ENCODE measurements at regions not wholly inside any gene's neighbourhood (a gene's known extent, or its start where the extent isn't known, plus 50 kb on each side); places are given as distances from the start of the nearest gene placed in this dataset.

DNA sequence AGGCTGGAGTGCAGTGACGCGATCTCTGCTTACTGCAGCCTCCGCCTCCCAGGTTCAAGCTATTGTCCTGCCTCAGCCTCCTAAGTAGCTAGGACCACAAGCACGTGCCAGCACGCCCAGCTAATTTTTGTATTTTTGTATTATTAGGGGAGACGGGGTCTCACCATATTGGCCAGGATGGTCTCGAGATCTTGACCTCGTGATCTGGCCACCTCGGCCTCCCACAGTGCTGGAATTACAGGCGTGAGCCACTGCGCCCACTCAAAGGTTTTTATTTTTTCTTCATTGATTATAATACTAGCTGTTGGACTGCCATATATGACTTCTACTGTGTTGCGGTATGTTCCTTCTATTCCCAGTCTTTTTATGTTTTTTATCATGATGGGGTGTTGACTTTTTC, 569.7 kb upstream of the SLITRK6 start:
- no peaks in the 10 kb centered on the region for H3K27me3 ChIP-seq
- H3K36me3 ChIP-seq: no peaks in the 10 kb centered on the region
- H3K4me3 ChIP-seq: no peak overlapping the region
- no peak for DNase-seq (ENCODE audit: low read depth in 1 of 2, low spot score in 1 of 2)
- no peak overlapping the region for H3K27ac ChIP-seq
- no peaks in the 10 kb centered on the region for H3K9me3 ChIP-seq (ENCODE audit: low read depth)
- H3K4me1 ChIP-seq (ENCODE audit: low read depth): no peaks in the 10 kb centered on the region
- TF ChIP-seq, protein P1, sequence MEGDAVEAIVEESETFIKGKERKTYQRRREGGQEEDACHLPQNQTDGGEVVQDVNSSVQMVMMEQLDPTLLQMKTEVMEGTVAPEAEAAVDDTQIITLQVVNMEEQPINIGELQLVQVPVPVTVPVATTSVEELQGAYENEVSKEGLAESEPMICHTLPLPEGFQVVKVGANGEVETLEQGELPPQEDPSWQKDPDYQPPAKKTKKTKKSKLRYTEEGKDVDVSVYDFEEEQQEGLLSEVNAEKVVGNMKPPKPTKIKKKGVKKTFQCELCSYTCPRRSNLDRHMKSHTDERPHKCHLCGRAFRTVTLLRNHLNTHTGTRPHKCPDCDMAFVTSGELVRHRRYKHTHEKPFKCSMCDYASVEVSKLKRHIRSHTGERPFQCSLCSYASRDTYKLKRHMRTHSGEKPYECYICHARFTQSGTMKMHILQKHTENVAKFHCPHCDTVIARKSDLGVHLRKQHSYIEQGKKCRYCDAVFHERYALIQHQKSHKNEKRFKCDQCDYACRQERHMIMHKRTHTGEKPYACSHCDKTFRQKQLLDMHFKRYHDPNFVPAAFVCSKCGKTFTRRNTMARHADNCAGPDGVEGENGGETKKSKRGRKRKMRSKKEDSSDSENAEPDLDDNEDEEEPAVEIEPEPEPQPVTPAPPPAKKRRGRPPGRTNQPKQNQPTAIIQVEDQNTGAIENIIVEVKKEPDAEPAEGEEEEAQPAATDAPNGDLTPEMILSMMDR (IDR thresholded peaks at IDR 0.05; ENCODE audit: low read depth, low read length): no peak

DNA sequence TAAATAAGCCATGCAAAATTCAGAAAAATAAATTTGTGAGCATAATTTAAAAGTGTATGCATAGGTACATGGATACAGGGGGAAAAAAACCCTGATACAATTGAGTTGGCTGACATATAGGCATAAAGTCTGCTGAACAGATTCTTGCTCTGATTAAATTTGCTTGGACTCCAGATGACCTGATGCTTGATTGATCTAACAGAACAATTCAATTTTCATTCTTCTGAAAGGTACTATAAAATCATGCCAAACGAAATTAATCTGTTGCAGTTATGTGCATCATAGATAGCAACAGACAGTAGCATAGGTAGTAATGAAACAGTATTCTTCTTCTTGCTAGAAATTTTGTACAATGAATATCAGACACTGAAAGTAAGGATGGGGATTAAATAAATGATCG, 578.2 kb upstream of the SLITRK6 start:
- Histone ChIP-seq H3K4me1 (ENCODE audit: low read depth) (no peaks in the 10 kb centered on the region), H3K36me3 (no peaks in the 10 kb centered on the region), H3K9me3 (ENCODE audit: low read depth) (no peaks in the 10 kb centered on the region), H3K27me3 (no peaks in the 10 kb centered on the region), H3K4me3 (no peak overlapping the region), H3K27ac (no peak overlapping the region)
- TF ChIP-seq, protein P1 (IDR thresholded peaks at IDR 0.05; ENCODE audit: low read depth, low read length): no peak
- DNase-seq (ENCODE audit: low read depth in 1 of 2, low spot score in 1 of 2): no peak

DNA sequence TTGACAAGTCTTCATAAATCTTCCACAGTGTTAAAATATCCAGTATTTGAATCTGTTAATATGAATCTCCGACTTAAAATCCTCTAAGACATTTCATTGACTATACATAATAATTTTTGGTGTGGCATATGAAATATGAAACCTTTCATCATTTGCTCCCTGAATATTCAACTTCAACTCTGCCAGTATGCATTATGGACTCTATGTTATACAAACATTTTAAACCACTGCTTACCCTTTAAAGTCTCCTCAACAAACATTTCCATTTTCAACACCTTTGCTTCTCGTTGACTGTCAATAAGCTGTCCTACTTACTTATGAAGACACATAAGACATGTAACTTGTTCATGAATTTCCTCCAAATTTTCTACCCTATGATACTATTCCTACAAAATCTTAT, 579.4 kb upstream of the SLITRK6 start:
- Histone ChIP-seq H3K4me3 (no peak overlapping the region), H3K36me3 (no peaks in the 10 kb centered on the region), H3K4me1 (ENCODE audit: low read depth) (no peaks in the 10 kb centered on the region), H3K27ac (no peak overlapping the region), H3K27me3 (no peaks in the 10 kb centered on the region), H3K9me3 (ENCODE audit: low read depth) (no peaks in the 10 kb centered on the region)
- TF ChIP-seq, protein P1 (IDR thresholded peaks at IDR 0.05; ENCODE audit: low read depth, low read length): no peak
- DNase-seq (ENCODE audit: low read depth in 1 of 2, low spot score in 1 of 2): no peak

DNA sequence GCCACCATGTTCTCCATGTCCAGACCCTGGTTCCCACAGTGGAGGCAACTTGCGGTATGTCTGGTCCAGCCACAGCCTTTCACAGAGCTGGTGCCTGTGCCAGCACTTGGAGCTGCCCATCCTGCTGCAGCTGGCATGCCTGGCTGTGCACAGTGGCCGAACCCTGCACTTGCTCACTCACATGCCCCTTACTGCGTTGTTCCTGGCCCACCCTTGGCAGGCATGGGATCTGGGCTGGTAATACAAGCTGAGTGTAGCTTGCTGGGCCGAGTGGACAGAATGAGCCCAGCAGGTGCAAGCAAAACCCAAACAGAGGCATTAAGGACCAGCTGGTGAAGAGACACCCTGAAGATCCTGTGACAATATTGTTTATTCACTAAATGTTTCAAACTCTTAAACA, 583.9 kb upstream of the SLITRK6 start:
- Histone ChIP-seq H3K36me3 (no peaks in the 10 kb centered on the region), H3K9me3 (ENCODE audit: low read depth) (no peaks in the 10 kb centered on the region), H3K4me3 (no peak overlapping the region), H3K27ac (no peak overlapping the region), H3K4me1 (ENCODE audit: low read depth) (no peaks in the 10 kb centered on the region), H3K27me3 (no peaks in the 10 kb centered on the region)
- DNase-seq (ENCODE audit: low read depth in 1 of 2, low spot score in 1 of 2): no peak
- TF ChIP-seq, protein P1 (IDR thresholded peaks at IDR 0.05; ENCODE audit: low read depth, low read length): no peak

DNA sequence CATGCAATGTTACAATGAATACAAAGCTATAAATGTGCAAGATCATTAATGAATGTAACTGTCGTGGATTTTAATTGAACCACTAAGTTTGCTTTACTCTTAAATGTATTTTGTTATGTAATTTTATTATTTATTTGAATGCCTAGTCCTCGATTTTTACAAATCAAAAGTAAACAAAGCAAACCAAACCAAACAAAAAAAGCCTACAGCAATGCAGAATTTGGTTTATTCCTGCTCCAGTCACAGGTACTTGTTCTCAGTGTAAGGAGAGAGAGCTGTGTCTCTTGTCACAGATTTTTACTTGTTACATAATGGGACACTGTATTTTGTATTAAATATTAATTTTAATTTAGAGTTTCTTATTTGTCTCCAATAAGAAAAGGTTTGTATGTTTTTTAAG, 584.3 kb upstream of the SLITRK6 start:
- TF ChIP-seq, protein P1 (IDR thresholded peaks at IDR 0.05; ENCODE audit: low read depth, low read length): no peak
- Histone ChIP-seq H3K9me3 (ENCODE audit: low read depth) (no peaks in the 10 kb centered on the region), H3K27ac (no peak overlapping the region), H3K4me1 (ENCODE audit: low read depth) (no peaks in the 10 kb centered on the region), H3K4me3 (no peak overlapping the region), H3K36me3 (no peaks in the 10 kb centered on the region), H3K27me3 (no peaks in the 10 kb centered on the region)
- DNase-seq (ENCODE audit: low read depth in 1 of 2, low spot score in 1 of 2): no peak

DNA sequence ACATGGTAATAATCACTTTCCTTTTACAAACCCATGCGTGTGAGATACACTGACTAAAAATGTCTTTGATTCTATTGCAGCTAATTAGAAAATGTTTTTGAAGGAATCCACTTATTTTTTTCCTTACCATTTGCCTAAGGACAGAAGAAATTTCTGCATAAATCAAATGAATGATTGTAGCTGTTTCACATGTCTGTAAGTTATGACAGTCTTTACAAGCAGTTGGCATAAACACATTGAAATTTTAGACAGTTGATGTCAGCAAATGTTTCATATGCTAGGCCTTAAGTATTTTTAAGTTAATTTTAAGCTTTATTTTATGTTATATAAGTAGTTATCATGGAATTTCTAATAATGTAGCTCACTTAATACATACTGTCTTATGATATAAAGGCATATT, 598.4 kb upstream of the SLITRK6 start:
- H3K27ac ChIP-seq: no peak overlapping the region
- no peaks in the 10 kb centered on the region for H3K9me3 ChIP-seq (ENCODE audit: low read depth)
- no peak for DNase-seq (ENCODE audit: low read depth in 1 of 2, low spot score in 1 of 2)
- H3K4me1 ChIP-seq (ENCODE audit: low read depth): no peaks in the 10 kb centered on the region
- H3K4me3 ChIP-seq: no peak overlapping the region
- no peaks in the 10 kb centered on the region for H3K36me3 ChIP-seq
- H3K27me3 ChIP-seq: no peaks in the 10 kb centered on the region
- TF ChIP-seq, protein P1 (IDR thresholded peaks at IDR 0.05; ENCODE audit: low read depth, low read length): no peak

Measured in cardiac muscle cell (in vitro differentiated cells and primary cell).